ENCODE measurements at regions not wholly inside any gene's neighbourhood (a gene's known extent, or its start where the extent isn't known, plus 50 kb on each side); places are given as distances from the start of the nearest gene placed in this dataset.

DNA sequence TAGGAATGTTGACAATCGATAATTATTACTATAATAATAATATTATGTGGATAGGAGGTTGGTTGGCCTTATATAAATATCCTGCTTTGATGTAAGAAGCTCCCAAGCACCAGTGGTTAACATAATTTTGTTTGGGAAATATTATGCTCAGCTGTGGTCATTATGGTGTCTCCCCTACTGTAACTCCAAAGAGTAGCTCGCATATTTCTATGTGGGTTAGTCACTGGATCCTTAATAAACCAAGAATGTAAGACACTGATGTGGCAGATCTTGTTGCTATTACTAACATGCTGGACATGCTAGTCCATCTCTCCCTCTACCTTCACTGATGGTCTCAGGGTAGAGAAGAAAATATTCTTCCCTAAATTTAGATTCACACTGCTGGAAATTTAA lies 79.2 kb upstream of the RALGPS2 start:
- no peaks in the 10 kb centered on the region for H3K36me3 ChIP-seq
- no peaks in the 10 kb centered on the region for H3K9me3 ChIP-seq
- peaks cover 3 to 27% (median 7%) of the 10 kb centered on the region in 4 donors for H3K4me1 ChIP-seq
- no peak overlapping the region for H3K27ac ChIP-seq (replicated peaks in 1 of 4)
- H3K4me3 ChIP-seq, result no peak overlapping the region
- no peak for DNase-seq (ENCODE audit: extremely low spot score)
- H3K27me3 ChIP-seq, result no peaks in the 10 kb centered on the region
- 77% methylated on average over 2 of the region's 2 CpGs for WGBS
- TF ChIP-seq POLR2A (IDR thresholded peaks at IDR 0.05; ENCODE audit: low read depth), result no peak
- TF ChIP-seq EP300 (IDR thresholded peaks at IDR 0.05), result no peak
- TF ChIP-seq, protein P1, sequence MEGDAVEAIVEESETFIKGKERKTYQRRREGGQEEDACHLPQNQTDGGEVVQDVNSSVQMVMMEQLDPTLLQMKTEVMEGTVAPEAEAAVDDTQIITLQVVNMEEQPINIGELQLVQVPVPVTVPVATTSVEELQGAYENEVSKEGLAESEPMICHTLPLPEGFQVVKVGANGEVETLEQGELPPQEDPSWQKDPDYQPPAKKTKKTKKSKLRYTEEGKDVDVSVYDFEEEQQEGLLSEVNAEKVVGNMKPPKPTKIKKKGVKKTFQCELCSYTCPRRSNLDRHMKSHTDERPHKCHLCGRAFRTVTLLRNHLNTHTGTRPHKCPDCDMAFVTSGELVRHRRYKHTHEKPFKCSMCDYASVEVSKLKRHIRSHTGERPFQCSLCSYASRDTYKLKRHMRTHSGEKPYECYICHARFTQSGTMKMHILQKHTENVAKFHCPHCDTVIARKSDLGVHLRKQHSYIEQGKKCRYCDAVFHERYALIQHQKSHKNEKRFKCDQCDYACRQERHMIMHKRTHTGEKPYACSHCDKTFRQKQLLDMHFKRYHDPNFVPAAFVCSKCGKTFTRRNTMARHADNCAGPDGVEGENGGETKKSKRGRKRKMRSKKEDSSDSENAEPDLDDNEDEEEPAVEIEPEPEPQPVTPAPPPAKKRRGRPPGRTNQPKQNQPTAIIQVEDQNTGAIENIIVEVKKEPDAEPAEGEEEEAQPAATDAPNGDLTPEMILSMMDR (IDR thresholded peaks at IDR 0.05), result no peak
- no peak for TF ChIP-seq POLR2AphosphoS5 (IDR thresholded peaks at IDR 0.05)
- intact Hi-C loops (cut with DNase I), result no loop called here

DNA sequence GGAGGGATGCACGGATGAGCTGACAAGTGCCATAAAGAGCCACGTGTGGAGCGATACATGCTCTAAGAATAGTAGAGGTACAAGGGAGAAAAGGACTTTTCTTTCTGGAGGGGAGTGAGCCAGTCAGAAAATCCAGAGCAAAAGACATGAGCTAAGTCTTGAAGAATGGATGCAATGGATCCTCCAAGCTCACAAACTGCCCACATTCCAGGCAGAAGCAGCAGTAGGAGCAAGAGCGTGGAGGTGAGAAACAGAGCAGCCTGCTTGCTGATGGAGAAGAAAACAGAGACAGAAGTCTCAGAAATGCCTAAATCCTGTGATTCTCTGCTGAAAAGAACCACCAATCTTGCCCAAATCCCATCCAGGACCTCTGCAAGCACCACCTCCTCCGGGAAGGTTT lies 78.2 kb upstream of the RALGPS2 start:
- TF ChIP-seq POLR2AphosphoS5 (IDR thresholded peaks at IDR 0.05), result no peak
- TF ChIP-seq, protein P1 (IDR thresholded peaks at IDR 0.05), result no peak
- no peak for TF ChIP-seq EP300 (IDR thresholded peaks at IDR 0.05)
- no peak for TF ChIP-seq POLR2A (IDR thresholded peaks at IDR 0.05; ENCODE audit: low read depth)
- no peak overlapping the region for H3K4me3 ChIP-seq
- peaks cover 3 to 27% (median 12%) of the 10 kb centered on the region in 4 donors for H3K4me1 ChIP-seq
- no peaks in the 10 kb centered on the region for H3K9me3 ChIP-seq
- H3K27ac ChIP-seq (replicated peaks in 1 of 4), result no peak overlapping the region
- no peaks in the 10 kb centered on the region for H3K36me3 ChIP-seq
- no peak for DNase-seq (ENCODE audit: extremely low spot score)
- no peaks in the 10 kb centered on the region for H3K27me3 ChIP-seq
- WGBS, result 94% methylated on average over 5 of the region's 5 CpGs
- intact Hi-C loops (cut with DNase I), result no loop called here

DNA sequence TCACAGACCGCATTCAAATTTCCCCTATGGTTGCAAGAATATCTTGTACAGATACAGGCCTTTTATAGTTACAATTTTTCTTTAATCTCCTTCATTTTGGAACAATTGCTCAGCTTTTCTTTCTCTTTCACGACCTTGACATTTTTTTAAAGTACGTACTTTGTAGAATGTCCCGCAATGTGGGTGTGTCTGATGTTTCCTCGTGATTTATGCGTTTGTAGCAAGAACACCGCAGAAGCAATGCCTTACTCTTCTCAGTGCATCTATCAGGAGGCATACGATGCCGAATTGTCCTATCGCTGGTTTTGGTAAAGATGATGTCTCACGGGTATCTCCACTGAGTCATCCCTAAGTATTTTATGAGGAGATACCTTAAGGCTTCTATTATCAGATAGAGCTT lies 76.9 kb upstream of the RALGPS2 start:
- Histone ChIP-seq H3K9me3 (no peaks in the 10 kb centered on the region), H3K27me3 (no peaks in the 10 kb centered on the region), H3K36me3 (no peaks in the 10 kb centered on the region), H3K4me3 (no peak overlapping the region), H3K4me1 (peaks cover 3 to 23% (median 12%) of the 10 kb centered on the region in 4 donors), H3K27ac (replicated peaks in 1 of 4) (no peak overlapping the region)
- WGBS, result 96% methylated on average over 11 of the region's 11 CpGs
- intact Hi-C loops (cut with DNase I), result no loop called here
- TF ChIP-seq EP300 (IDR thresholded peaks at IDR 0.05) (no peak), POLR2AphosphoS5 (IDR thresholded peaks at IDR 0.05) (no peak), POLR2A (IDR thresholded peaks at IDR 0.05; ENCODE audit: low read depth) (no peak)
- TF ChIP-seq, protein P1 (IDR thresholded peaks at IDR 0.05), result no peak
- no peak for DNase-seq (ENCODE audit: extremely low spot score)

DNA sequence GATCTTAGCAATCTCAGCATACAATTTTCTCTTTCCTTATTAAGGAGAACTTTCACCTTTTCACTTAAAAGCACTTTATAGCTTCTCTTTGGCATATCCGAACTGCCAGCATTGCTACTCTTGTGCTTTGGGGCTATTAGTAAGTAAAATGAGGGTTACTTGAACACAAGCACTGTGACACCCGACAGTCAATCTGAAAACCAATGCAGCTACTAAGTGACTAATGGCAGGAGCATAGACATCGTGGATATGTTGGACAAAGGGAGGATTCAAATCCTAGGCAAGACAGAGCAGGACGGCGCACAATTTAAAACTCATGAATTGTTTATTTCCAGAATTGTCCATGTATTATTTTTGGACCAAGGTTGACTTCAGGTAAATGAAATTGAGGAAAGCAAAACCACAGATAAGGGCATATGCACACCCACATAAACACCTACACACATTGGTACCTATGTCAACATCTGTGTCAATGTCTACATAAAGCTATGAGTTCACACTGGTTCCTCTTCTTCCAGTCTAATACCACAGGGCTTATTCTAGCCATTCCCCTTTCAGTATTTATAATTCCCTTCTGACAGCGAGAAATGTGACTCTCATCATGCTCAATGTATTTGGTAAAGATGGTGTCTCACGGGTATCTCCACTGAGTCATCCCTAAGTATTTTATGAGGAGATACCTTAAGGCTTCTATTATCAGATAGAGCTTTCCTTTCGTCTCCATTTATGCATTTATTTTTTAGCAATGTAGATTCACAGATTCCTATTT lies 75.3 kb upstream of the RALGPS2 start:
- Histone ChIP-seq H3K36me3 (no peaks in the 10 kb centered on the region), H3K9me3 (no peaks in the 10 kb centered on the region), H3K4me1 (peaks cover 0 to 20% (median 2%) of the 10 kb centered on the region in 4 donors), H3K4me3 (no peak overlapping the region), H3K27ac (replicated peaks in 1 of 4) (no peak overlapping the region), H3K27me3 (no peaks in the 10 kb centered on the region)
- intact Hi-C loops (cut with DNase I), result no loop called here
- TF ChIP-seq POLR2AphosphoS5 (IDR thresholded peaks at IDR 0.05) (no peak), POLR2A (IDR thresholded peaks at IDR 0.05; ENCODE audit: low read depth) (no peak), EP300 (IDR thresholded peaks at IDR 0.05) (no peak)
- TF ChIP-seq, protein P1 (IDR thresholded peaks at IDR 0.05), result no peak
- 94% methylated on average over 8 of the region's 8 CpGs for WGBS
- no peak for DNase-seq (ENCODE audit: extremely low spot score)

All from esophagus muscularis mucosa (tissue), 4 donors.